ENCODE measurements at regions not wholly inside any gene's neighbourhood (a gene's known extent, or its start where the extent isn't known, plus 50 kb on each side); places are given as distances from the start of the nearest gene placed in this dataset.

GRCh38 chr9:106751681-106752080 lies 111.3 kb upstream of the ZNF462 start:
- Histone ChIP-seq H3K9ac (replicated peaks; ENCODE audit: extremely low read depth, insufficient read depth, low read length) (no peak overlapping the region), H3K9me3 (replicated peaks; ENCODE audit: control insufficient read depth, insufficient read depth, low read length) (no peaks in the 10 kb centered on the region), H3K79me2 (ENCODE audit: control insufficient read depth, insufficient read depth, low read length) (no peaks in the 10 kb centered on the region), H3K36me3 (ENCODE audit: control insufficient read depth in 2 of 2, extremely low read depth in 1 of 2, insufficient read depth in 2 of 2, low read length in 2 of 2) (no peaks in the 10 kb centered on the region), H3K9me1 (replicated peaks; ENCODE audit: control insufficient read depth, extremely low read depth, insufficient read depth, low read length) (no peaks in the 10 kb centered on the region), H3K27ac (ENCODE audit: insufficient read depth, low read depth, low read length) (no peak overlapping the region), H4K20me1 (replicated peaks; ENCODE audit: control insufficient read depth, extremely low read depth, insufficient read depth, low read length) (no peaks in the 10 kb centered on the region), H3K4me1 (ENCODE audit: control insufficient read depth, extremely low read depth, insufficient read depth, low read length) (no peaks in the 10 kb centered on the region), H2AFZ (ENCODE audit: low read depth, low read length) (no peak overlapping the region), H3K4me2 (ENCODE audit: insufficient read depth, low read length) (no peak overlapping the region), H3K4me3 (replicated peaks in 1 of 3; ENCODE audit: insufficient read depth in 1 of 3, low read depth in 1 of 3, low read length in 3 of 3) (no peak overlapping the region), H3K27me3 (ENCODE audit: control insufficient read depth in 2 of 2, insufficient read depth in 2 of 2, low read length in 2 of 2) (no peaks in the 10 kb centered on the region)
- no peak for DNase-seq (ENCODE audit: low read depth, low spot score)
- intact Hi-C loops (cut with micrococcal nuclease), result no loop called here
- CTCF ChIA-PET, result interaction anchor here (1.0 kb wide), 1 partner anchor 19 kb away, joined by 3 read pairs; no protein-coding TSS in a partner anchor
- dilution Hi-C loops (cut with MboI; ENCODE audit: extremely low pct_ligation_motif_present, low sequenced_read_pairs), result no loop called here
- TF ChIP-seq MAX (IDR thresholded peaks at IDR 0.05; ENCODE audit: insufficient read depth, insufficient read length) (no peak), FOS (IDR thresholded peaks at IDR 0.05; ENCODE audit: borderline replicate concordance, insufficient read depth, low read length) (no peak), POLR2A (IDR thresholded peaks at IDR 0.05; ENCODE audit: low read depth, low read length) (no peak), GATA2 (IDR thresholded peaks at IDR 0.05; ENCODE audit: insufficient read depth, insufficient read length, low read depth, low read length) (no peak), POLR2AphosphoS5 (IDR thresholded peaks at IDR 0.05; ENCODE audit: insufficient read depth, low read depth, low read length) (no peak), JUN (IDR thresholded peaks at IDR 0.05; ENCODE audit: borderline replicate concordance, insufficient read depth, insufficient read length, low read depth) (no peak), EZH2 (IDR thresholded peaks at IDR 0.05; ENCODE audit: borderline replicate concordance, low read depth, low read length, severe bottlenecking) (no peak)
- BruUV-seq (replicated peaks), result no TSS peak
- FAIRE-seq, result no peak
- POLR2A ChIA-PET, result no interaction called here

GRCh38 chr9:106752581-106752980 lies 110.4 kb upstream of the ZNF462 start:
- no TSS peak for BruUV-seq (replicated peaks)
- Histone ChIP-seq H3K9me3 (replicated peaks; ENCODE audit: control insufficient read depth, insufficient read depth, low read length) (no peaks in the 10 kb centered on the region), H3K4me1 (ENCODE audit: control insufficient read depth, extremely low read depth, insufficient read depth, low read length) (no peaks in the 10 kb centered on the region), H2AFZ (ENCODE audit: low read depth, low read length) (no peak overlapping the region), H3K4me2 (ENCODE audit: insufficient read depth, low read length) (no peak overlapping the region), H3K9ac (replicated peaks; ENCODE audit: extremely low read depth, insufficient read depth, low read length) (no peak overlapping the region), H3K27me3 (ENCODE audit: control insufficient read depth in 2 of 2, insufficient read depth in 2 of 2, low read length in 2 of 2) (no peaks in the 10 kb centered on the region), H3K79me2 (ENCODE audit: control insufficient read depth, insufficient read depth, low read length) (no peaks in the 10 kb centered on the region), H3K27ac (ENCODE audit: insufficient read depth, low read depth, low read length) (no peak overlapping the region), H3K9me1 (replicated peaks; ENCODE audit: control insufficient read depth, extremely low read depth, insufficient read depth, low read length) (no peaks in the 10 kb centered on the region), H3K36me3 (ENCODE audit: control insufficient read depth in 2 of 2, extremely low read depth in 1 of 2, insufficient read depth in 2 of 2, low read length in 2 of 2) (no peaks in the 10 kb centered on the region), H3K4me3 (replicated peaks in 1 of 3; ENCODE audit: insufficient read depth in 1 of 3, low read depth in 1 of 3, low read length in 3 of 3) (no peak overlapping the region), H4K20me1 (replicated peaks; ENCODE audit: control insufficient read depth, extremely low read depth, insufficient read depth, low read length) (no peaks in the 10 kb centered on the region)
- POLR2A ChIA-PET, result no interaction called here
- FAIRE-seq (no peak), DNase-seq (ENCODE audit: low read depth, low spot score) (no peak)
- intact Hi-C loops (cut with micrococcal nuclease), result no loop called here
- TF ChIP-seq MYC (IDR thresholded peaks at IDR 0.05; ENCODE audit: low read depth, low read length) (no peak), POLR2A (IDR thresholded peaks at IDR 0.05; ENCODE audit: low read depth, low read length) (no peak), JUN (IDR thresholded peaks at IDR 0.05; ENCODE audit: borderline replicate concordance, insufficient read depth, insufficient read length, low read depth) (no peak), POLR2AphosphoS5 (IDR thresholded peaks at IDR 0.05; ENCODE audit: insufficient read depth, low read depth, low read length) (no peak), FOS (IDR thresholded peaks at IDR 0.05; ENCODE audit: borderline replicate concordance, insufficient read depth, low read length) (no peak), MAX (IDR thresholded peaks at IDR 0.05; ENCODE audit: insufficient read depth, insufficient read length) (no peak), GATA2 (IDR thresholded peaks at IDR 0.05; ENCODE audit: insufficient read depth, insufficient read length, low read depth, low read length) (no peak), CTCF (IDR thresholded peaks at IDR 0.05; ENCODE audit: extremely low read depth in 1 of 2, insufficient read depth in 1 of 2, low read depth in 1 of 2, low read length in 2 of 2) (no peak), EZH2 (IDR thresholded peaks at IDR 0.05; ENCODE audit: borderline replicate concordance, low read depth, low read length, severe bottlenecking) (no peak)
- dilution Hi-C loops (cut with MboI; ENCODE audit: extremely low pct_ligation_motif_present, low sequenced_read_pairs), result no loop called here
- CTCF ChIA-PET, result interaction anchor here (1.0 kb wide), 1 partner anchor 20 kb away, joined by 3 read pairs; no protein-coding TSS in a partner anchor
